DOHH2 (cell line): ENCODE measurements at regions not wholly inside any gene's neighbourhood (a gene's known extent, or its start where the extent isn't known, plus 50 kb on each side); places are given as distances from the start of the nearest gene placed in this dataset.

Source experiments
- CTCF ChIP-seq: fragments of 200-600 bp; sonication (generic); IDR thresholded peaks from one replicate; pipeline ENCODE4 v1.5.1; 2014; ENCODE audit warnings: antibody characterized with exemption, mild to moderate bottlenecking, low read depth, low read length; ENCODE audit not compliant: poor library complexity, severe bottlenecking
- EZH2phosphoT487 ChIP-seq: fragments of 200-600 bp; sonication (generic); IDR thresholded peaks from 2 replicates; pipeline ENCODE4 v1.6.1; 2017; ENCODE audit warnings: borderline replicate concordance, mild to moderate bottlenecking, antibody characterized with exemption, low read length, moderate library complexity, mixed read lengths

GRCh38 chr6:156114541-156114940, 658.9 kb upstream of the NOX3 start:
- no peak for TF ChIP-seq CTCF
- TF ChIP-seq EZH2phosphoT487, result no peak
